Karpas-422 (cell line): ENCODE measurements at regions not wholly inside any gene's neighbourhood (a gene's known extent, or its start where the extent isn't known, plus 50 kb on each side); places are given as distances from the start of the nearest gene placed in this dataset.
"Not testable (repeated sequence)": the region's sequence is repeated elsewhere in the genome, so short reads cannot be mapped to it uniquely, and the experiment has no call there.

Experiments
- DNase-seq: peaks from one replicate; pipeline ENCODE4 v3.0.0-alpha.2; 2015
- H2AFZ ChIP-seq: fragments of 200-600 bp; sonication (generic); 2 replicates; pipeline ENCODE4 v1.6.1; 2014; ENCODE audit warnings: antibody characterized with exemption, low read length, mixed read lengths
- H3K27ac ChIP-seq: fragments of 200-600 bp; sonication (generic); 2 replicates; pipeline ENCODE4 v1.5.1; 2014; ENCODE audit warnings: mild to moderate bottlenecking, low read length, moderate library complexity
- H3K27me3 ChIP-seq: fragments of 200-600 bp; sonication (generic); 2 replicates; pipeline ENCODE4 v1.6.1; 2014; ENCODE audit warnings: low read length, mixed read lengths
- H3K36me3 ChIP-seq: fragments of 200-600 bp; sonication (generic); 2 replicates; pipeline ENCODE4 v1.6.1; 2014; ENCODE audit warnings: low read length, mixed read lengths; ENCODE audit not compliant: insufficient read depth
- H3K4me1 ChIP-seq: fragments of 200-600 bp; sonication (generic); 2 replicates; pipeline ENCODE4 v1.6.1; 2014; ENCODE audit warnings: mild to moderate bottlenecking, low read length, mixed read lengths
- H3K4me2 ChIP-seq: fragments of 200-600 bp; sonication (generic); 2 replicates; pipeline ENCODE4 v1.6.1; 2014; ENCODE audit warnings: low read length, low read depth, mild to moderate bottlenecking; ENCODE audit not compliant: poor library complexity, severe bottlenecking
- H3K4me3 ChIP-seq: fragments of 200-600 bp; sonication (generic); 2 replicates; pipeline ENCODE4 v1.5.1; 2014; ENCODE audit warnings: mild to moderate bottlenecking, antibody characterized with exemption, low read length, mixed read lengths
- H3K79me2 ChIP-seq: fragments of 200-600 bp; sonication (generic); 2 replicates; pipeline ENCODE4 v1.6.1; 2014; ENCODE audit warnings: mild to moderate bottlenecking, low read length, mixed read lengths
- H3K9ac ChIP-seq: fragments of 200-600 bp; sonication (generic); 2 replicates; pipeline ENCODE4 v1.6.0; 2014; ENCODE audit warnings: low read length
- H3K9me2 ChIP-seq: fragments of 200-600 bp; sonication (generic), shearing (Covaris generic); replicated peaks from 2 replicates; pipeline ENCODE4 v1.6.0; 2014; ENCODE audit warnings: mild to moderate bottlenecking, low read length, moderate library complexity; ENCODE audit not compliant: insufficient read depth
- H3K9me3 ChIP-seq: fragments of 300-700, 200-600 bp; sonication (generic); 2 replicates; pipeline ENCODE4 v1.6.1; 2014; ENCODE audit warnings: low read length, mixed read lengths
- H4K20me1 ChIP-seq: fragments of 200-600 bp; sonication (generic); 2 replicates; pipeline ENCODE4 v1.6.1; 2014; ENCODE audit warnings: mild to moderate bottlenecking, antibody characterized with exemption, low read length, low read depth; ENCODE audit not compliant: insufficient read depth

DNA sequence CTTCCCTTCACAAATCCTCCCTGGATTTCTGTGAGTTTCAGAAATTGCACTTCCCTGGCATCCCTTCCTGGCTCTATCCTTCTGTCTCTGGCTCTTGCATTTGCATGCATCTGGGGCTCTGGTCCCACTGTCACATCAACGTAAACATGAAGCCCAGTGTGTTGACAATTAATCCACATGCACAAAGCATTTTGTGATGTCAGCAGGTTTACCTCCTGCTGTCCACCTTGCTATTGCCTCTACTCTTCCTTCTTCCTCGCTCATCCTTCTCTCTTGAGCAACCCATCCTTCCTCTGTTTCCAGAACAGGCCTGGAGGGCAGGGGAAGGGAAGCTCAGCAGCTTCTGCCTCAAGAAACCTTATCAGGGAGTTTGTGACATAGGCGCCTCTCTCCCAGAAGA, 111.7 kb upstream of the ATP5MC3 start:
- Histone ChIP-seq H2AFZ (no peak overlapping the region), H3K9me2 (no peaks in the 10 kb centered on the region), H3K4me3 (no peak overlapping the region), H3K4me1 (no peaks in the 10 kb centered on the region), H4K20me1 (no peaks in the 10 kb centered on the region), H3K9ac (no peak overlapping the region), H3K4me2 (no peak overlapping the region), H3K27ac (no peak overlapping the region), H3K79me2 (no peaks in the 10 kb centered on the region), H3K36me3 (no peaks in the 10 kb centered on the region), H3K9me3 (no peaks in the 10 kb centered on the region), H3K27me3 (no peaks in the 10 kb centered on the region)
- DNase-seq = no peak

DNA sequence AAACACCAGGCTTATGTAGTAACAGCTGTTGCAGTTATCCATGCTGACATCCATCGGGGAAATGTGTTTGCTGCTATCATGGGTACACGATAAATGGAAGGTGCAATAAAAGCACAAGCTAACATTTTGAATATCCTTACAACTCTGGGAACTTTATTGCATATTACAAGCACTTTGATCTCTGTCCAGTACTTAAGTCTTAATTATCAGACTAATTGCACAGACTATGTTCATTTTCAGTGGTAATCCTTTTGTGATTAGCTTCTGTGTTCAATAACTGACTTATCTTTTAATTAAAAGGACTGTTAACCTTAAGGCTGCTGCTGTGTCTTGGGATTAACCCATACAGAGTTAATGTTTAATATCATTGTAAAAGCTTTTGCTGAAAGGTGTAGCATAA, 101.4 kb upstream of the ATP5MC3 start:
- no peaks in the 10 kb centered on the region for H3K36me3 ChIP-seq
- H3K4me2 ChIP-seq = no peak overlapping the region
- no peaks in the 10 kb centered on the region for H4K20me1 ChIP-seq
- no peaks in the 10 kb centered on the region for H3K79me2 ChIP-seq
- H3K27ac ChIP-seq = no peak overlapping the region
- no peak overlapping the region for H3K9ac ChIP-seq
- H3K27me3 ChIP-seq = no peaks in the 10 kb centered on the region
- DNase-seq = no peak
- no peak overlapping the region for H3K4me3 ChIP-seq
- no peak overlapping the region for H2AFZ ChIP-seq
- H3K9me3 ChIP-seq = no peaks in the 10 kb centered on the region
- H3K9me2 ChIP-seq = no peaks in the 10 kb centered on the region
- H3K4me1 ChIP-seq = no peaks in the 10 kb centered on the region

DNA sequence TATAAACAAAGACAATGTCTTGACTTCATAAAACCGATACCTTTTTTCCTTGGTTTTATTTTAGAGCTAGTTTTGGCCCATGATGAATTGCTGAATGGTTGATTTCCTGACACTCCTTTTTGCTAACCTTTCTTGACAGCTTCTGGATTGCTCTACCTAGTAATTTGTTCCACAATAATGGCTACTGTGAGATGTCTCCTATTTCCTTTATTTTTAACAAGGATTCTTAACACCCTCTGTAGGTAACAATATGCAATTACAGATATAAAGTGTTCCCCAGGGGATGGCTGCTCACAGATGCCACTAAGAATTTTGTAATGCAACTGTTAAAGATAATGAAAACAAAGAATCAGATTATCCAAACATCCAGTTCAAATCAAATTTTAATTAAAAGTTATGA, 100.8 kb upstream of the ATP5MC3 start:
- no peak overlapping the region for H3K27ac ChIP-seq
- DNase-seq = peak; percentile 83
- H4K20me1 ChIP-seq = no peaks in the 10 kb centered on the region
- no peaks in the 10 kb centered on the region for H3K36me3 ChIP-seq
- no peaks in the 10 kb centered on the region for H3K4me1 ChIP-seq
- no peaks in the 10 kb centered on the region for H3K27me3 ChIP-seq
- no peak overlapping the region for H2AFZ ChIP-seq
- no peaks in the 10 kb centered on the region for H3K79me2 ChIP-seq
- no peaks in the 10 kb centered on the region for H3K9me2 ChIP-seq
- H3K4me3 ChIP-seq = no peak overlapping the region
- no peak overlapping the region for H3K9ac ChIP-seq
- H3K9me3 ChIP-seq = no peaks in the 10 kb centered on the region
- no peak overlapping the region for H3K4me2 ChIP-seq

DNA sequence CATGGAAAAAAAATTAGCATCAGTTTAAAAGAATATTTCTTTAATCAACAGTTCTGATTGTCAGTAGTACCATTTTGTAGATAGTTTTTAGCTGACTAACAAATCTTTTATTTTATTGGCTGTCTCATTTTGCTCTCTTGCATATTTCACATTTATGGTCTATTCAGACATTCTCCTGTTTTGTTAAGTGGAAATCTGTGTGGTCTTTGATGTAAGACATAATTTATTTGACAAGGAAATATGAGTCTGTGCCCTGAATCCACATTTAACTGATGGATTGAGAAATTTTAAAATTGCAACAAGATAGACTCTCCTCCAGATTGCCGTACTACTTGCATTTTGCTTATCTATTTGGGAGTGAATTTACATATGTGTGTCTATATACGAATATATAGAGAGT, 96.3 kb upstream of the ATP5MC3 start:
- Histone ChIP-seq H3K9ac (no peak overlapping the region), H3K27ac (no peak overlapping the region), H3K4me2 (no peak overlapping the region), H2AFZ (no peak overlapping the region), H3K36me3 (no peaks in the 10 kb centered on the region), H3K4me1 (no peaks in the 10 kb centered on the region), H4K20me1 (no peaks in the 10 kb centered on the region), H3K27me3 (no peaks in the 10 kb centered on the region), H3K79me2 (no peaks in the 10 kb centered on the region), H3K4me3 (no peak overlapping the region), H3K9me2 (no peaks in the 10 kb centered on the region), H3K9me3 (no peaks in the 10 kb centered on the region)
- DNase-seq = no peak

DNA sequence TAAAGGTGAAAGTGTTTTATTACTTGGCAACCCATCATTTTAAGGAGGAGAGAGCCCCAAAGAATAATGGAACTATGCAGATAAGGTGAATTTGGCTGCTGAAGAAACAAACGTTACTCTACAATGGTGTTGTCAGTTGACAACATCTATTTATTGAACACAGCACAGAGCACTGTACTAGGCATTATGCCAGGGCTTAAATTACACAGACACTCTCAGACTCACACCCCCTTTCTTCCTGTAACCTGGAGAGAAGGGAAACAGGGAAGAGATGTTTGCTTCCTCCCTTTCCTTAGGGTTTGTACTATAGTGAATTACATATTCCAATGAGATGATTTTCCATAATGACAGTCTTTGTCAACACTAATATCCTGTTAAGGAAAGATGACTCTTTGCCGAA, 94.0 kb upstream of the ATP5MC3 start:
- H4K20me1 ChIP-seq = no peaks in the 10 kb centered on the region
- H3K27me3 ChIP-seq = no peaks in the 10 kb centered on the region
- H3K9me2 ChIP-seq = no peaks in the 10 kb centered on the region
- no peaks in the 10 kb centered on the region for H3K4me1 ChIP-seq
- H3K79me2 ChIP-seq = no peaks in the 10 kb centered on the region
- H3K27ac ChIP-seq = no peak overlapping the region
- DNase-seq = no peak
- no peak overlapping the region for H2AFZ ChIP-seq
- no peaks in the 10 kb centered on the region for H3K36me3 ChIP-seq
- H3K9me3 ChIP-seq = no peaks in the 10 kb centered on the region
- no peak overlapping the region for H3K4me2 ChIP-seq
- no peak overlapping the region for H3K9ac ChIP-seq
- no peak overlapping the region for H3K4me3 ChIP-seq

DNA sequence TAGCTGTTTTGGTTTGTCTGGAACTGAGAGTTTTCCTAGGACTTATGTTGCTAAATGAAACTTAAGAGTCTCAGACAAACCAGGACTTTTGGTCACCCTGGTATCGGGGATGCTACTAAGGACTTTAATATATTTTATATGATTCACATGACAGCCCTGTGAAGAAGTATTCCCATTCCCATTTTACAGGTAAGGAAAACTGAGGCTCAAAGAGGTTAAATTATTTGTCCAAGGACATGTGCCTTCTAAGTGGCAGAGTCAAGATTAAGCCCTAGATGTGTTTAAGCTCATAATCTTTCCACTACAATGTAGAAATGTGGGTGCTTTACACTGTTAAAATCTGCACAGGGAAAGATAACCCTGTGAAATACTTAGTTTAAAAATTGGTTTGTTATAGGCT, 77.7 kb upstream of the ATP5MC3 start:
- Histone ChIP-seq H3K9me2 (no peaks in the 10 kb centered on the region), H3K9me3 (no peaks in the 10 kb centered on the region), H2AFZ (no peak overlapping the region), H3K4me2 (no peak overlapping the region), H3K4me1 (no peaks in the 10 kb centered on the region), H4K20me1 (no peaks in the 10 kb centered on the region), H3K79me2 (no peaks in the 10 kb centered on the region), H3K4me3 (no peak overlapping the region), H3K27ac (no peak overlapping the region), H3K9ac (no peak overlapping the region), H3K27me3 (no peaks in the 10 kb centered on the region), H3K36me3 (no peaks in the 10 kb centered on the region)
- DNase-seq = no peak

DNA sequence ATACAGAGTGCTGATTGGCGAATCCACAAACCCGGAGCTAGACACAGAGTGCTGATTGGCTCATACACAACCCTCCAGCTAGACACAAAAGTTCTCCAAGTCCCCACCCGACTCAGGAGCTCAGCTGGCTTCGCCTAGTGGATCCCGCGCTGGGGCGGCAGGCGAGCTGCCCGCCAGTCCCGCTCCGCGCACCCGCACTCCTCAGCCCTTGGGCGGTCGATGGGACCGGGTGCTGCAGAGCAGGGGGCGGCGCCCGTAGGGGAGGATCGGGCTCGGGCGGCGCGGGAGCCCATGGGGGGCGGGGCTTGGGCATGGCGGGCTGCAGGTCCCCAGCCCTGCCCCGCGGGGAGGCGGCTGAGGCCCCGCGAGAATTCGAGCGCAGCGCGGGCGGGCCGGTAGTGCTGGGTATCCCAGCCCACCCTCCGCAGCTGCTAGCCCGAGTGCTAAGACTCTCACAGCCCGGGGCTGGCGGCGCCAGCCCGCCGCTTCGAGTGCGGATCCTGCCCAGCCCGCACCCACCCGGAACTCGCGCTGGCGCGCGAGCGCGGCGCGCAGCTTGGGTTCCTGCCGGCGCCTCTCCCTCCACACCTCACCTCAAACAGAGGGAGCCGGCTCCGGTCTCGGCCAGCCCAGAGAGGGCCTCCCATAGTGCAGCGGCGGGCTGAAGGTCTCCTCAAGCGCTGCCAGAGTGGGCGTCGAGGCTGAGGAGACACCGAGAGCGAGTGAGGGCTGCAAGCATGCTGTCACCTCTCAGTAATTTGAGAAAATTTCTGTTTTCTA, 75.5 kb upstream of the ATP5MC3 start:
- Histone ChIP-seq H3K4me1 (no peaks in the 10 kb centered on the region), H3K79me2 (no peaks in the 10 kb centered on the region), H3K4me3 (no peak overlapping the region), H3K36me3 (no peaks in the 10 kb centered on the region), H3K27me3 (no peaks in the 10 kb centered on the region), H3K4me2 (no peak overlapping the region), H3K9ac (no peak overlapping the region), H4K20me1 (no peaks in the 10 kb centered on the region), H3K27ac (no peak overlapping the region), H2AFZ (no peak overlapping the region), H3K9me3 (no peaks in the 10 kb centered on the region), H3K9me2 (no peaks in the 10 kb centered on the region)
- no peak for DNase-seq

DNA sequence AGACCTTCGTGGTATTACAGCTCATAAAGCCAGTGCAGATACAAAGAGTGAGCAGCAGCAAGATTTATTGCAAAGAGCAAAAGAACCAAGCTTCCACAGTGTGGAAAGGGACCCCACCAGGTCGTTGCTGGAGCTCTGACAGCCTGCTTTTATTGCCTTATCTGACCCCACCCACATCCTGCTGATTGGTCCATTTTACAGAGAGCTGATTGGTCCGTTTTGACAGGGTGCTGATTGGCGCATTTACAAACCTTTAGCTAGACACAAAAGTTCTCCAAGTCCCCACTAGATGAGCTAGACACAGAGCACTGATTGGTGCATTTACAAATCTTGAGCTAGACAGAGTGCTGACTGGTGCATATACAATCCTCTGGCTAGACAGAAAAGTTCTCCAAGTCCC, 74.9 kb upstream of the ATP5MC3 start:
- H3K9me2 ChIP-seq, H3K4me3 ChIP-seq, DNase-seq, H4K20me1 ChIP-seq, H3K9ac ChIP-seq, H2AFZ ChIP-seq, H3K4me1 ChIP-seq, H3K4me2 ChIP-seq, H3K9me3 ChIP-seq, H3K27me3 ChIP-seq, H3K36me3 ChIP-seq, H3K79me2 ChIP-seq, H3K27ac ChIP-seq: not testable (repeated sequence)

DNA sequence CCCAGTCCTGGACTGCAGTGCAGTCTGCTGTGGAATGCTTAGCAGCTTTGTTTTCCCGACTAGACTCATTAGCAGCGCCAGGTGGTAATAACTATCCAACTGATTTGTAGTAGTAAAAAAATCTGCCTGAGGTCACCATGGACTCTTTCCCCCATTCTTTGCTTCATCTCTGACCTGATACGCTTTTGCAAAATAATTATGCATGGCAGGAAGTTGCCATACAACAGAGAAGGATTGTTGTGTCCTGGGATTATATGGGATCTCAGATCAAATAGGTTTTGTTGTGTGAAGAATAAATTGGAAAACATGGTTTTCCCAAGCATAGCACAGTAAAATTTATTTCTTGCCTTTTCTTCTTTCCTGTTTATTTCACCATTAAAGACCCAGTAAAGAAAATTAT, 72.4 kb upstream of the ATP5MC3 start:
- no peaks in the 10 kb centered on the region for H3K9me2 ChIP-seq
- H3K36me3 ChIP-seq = no peaks in the 10 kb centered on the region
- H2AFZ ChIP-seq = no peak overlapping the region
- no peaks in the 10 kb centered on the region for H3K9me3 ChIP-seq
- H3K27ac ChIP-seq = no peak overlapping the region
- no peaks in the 10 kb centered on the region for H3K27me3 ChIP-seq
- H3K4me2 ChIP-seq = no peak overlapping the region
- H3K4me1 ChIP-seq = no peaks in the 10 kb centered on the region
- no peaks in the 10 kb centered on the region for H3K79me2 ChIP-seq
- no peak overlapping the region for H3K4me3 ChIP-seq
- no peaks in the 10 kb centered on the region for H4K20me1 ChIP-seq
- DNase-seq = no peak
- H3K9ac ChIP-seq = no peak overlapping the region
